Esophagus muscularis mucosa (tissue), 4 donors: ENCODE measurements at regions not wholly inside any gene's neighbourhood (a gene's known extent, or its start where the extent isn't known, plus 50 kb on each side); places are given as distances from the start of the nearest gene placed in this dataset.

Source experiments
- DNase-seq: peaks from one replicate; pipeline ENCODE4 v3.0.0-alpha.2; 2017; ENCODE audit errors: extremely low spot score
- H3K27ac ChIP-seq, 4 donors: fragments of 200-600 bp; sonication (generic); replicated peaks in 1 of 4; 1 replicate in 3 of 4; 2 replicates in 1 of 4; pipeline ENCODE4 v1.5.1; 2016 to 2019; ENCODE audit warnings: mild to moderate bottlenecking in 1 of 4
- H3K27me3 ChIP-seq, 4 donors: fragments of 200-600 bp; sonication (generic); one replicate each; pipeline versions ENCODE4 v1.5.1 to v1.6.0; 2016 to 2019
- H3K36me3 ChIP-seq, 4 donors: fragments of 200-600 bp; sonication (generic); one replicate each; pipeline ENCODE4 v1.5.1; 2016 to 2019
- H3K4me1 ChIP-seq, 4 donors: fragments of 200-600 bp; sonication (generic); one replicate each; pipeline ENCODE4 v1.5.1; 2016 to 2019
- H3K4me3 ChIP-seq, 4 donors: fragments of 200-600 bp; sonication (generic); 1 replicate in 2 of 4; 2 replicates in 2 of 4; pipeline ENCODE4 v1.5.1; 2016 to 2019; ENCODE audit warnings: mild to moderate bottlenecking in 4 of 4, moderate library complexity in 1 of 4
- H3K9me3 ChIP-seq, 4 donors: fragments of 200-600 bp; sonication (generic); 1 replicate in 3 of 4; 2 replicates in 1 of 4; pipeline ENCODE4 v1.5.1; 2016 to 2019
- CTCF ChIP-seq, 3 experiments: fragments of 200-600 bp in 2 of 3; fragments of 450-650 bp in 1 of 3; sonication (generic) in 2 of 3; IDR thresholded peaks; one replicate each; pipeline ENCODE4 v1.5.1; 2017 to 2019; ENCODE audit warnings: antibody characterized with exemption in 3 of 3, mild to moderate bottlenecking in 2 of 3, moderate library complexity in 1 of 3
- EP300 ChIP-seq: sonication (generic); formaldehyde crosslinking; IDR thresholded peaks from one replicate; pipeline ENCODE4 v1.6.1; 2017; ENCODE audit warnings: antibody characterized with exemption
- POLR2A ChIP-seq: fragments of 450-650 bp; IDR thresholded peaks from one replicate; pipeline ENCODE4 v1.6.1; 2017; ENCODE audit warnings: antibody characterized with exemption, moderate library complexity, mild to moderate bottlenecking, low read depth
- POLR2AphosphoS5 ChIP-seq, 2 donors: sonication (generic); formaldehyde crosslinking; IDR thresholded peaks; one replicate each; pipeline ENCODE4 v1.6.1; 2017; ENCODE audit warnings: antibody characterized with exemption in 2 of 2
- WGBS: methylation state at CpG from one replicate; pipeline ENCODE4 v1.1.5; 2018; 5-methylcytosine and 5-hydroxymethylcytosine counted together
- intact Hi-C: fragments of 100-400 bp; cut with DNase I; formaldehyde crosslinking; loops from one replicate; pipeline ENCODE4 v1.15.1; 2023

- 66% methylated on average over 4 of the region's 4 CpGs for WGBS
- H3K36me3 ChIP-seq, result no peaks in the 10 kb centered on the region
- H3K4me3 ChIP-seq, result no peak overlapping the region
- TF ChIP-seq POLR2AphosphoS5 (IDR thresholded peaks at IDR 0.05) (no peak), CTCF (IDR thresholded peaks at IDR 0.05) (no peak), EP300 (no peak), POLR2A (no peak)
- no peak for DNase-seq
- no peaks in the 10 kb centered on the region for H3K27me3 ChIP-seq
- H3K4me1 ChIP-seq, result no peaks in the 10 kb centered on the region
- H3K27ac ChIP-seq, result no peak overlapping the region
- H3K9me3 ChIP-seq, result no peaks in the 10 kb centered on the region
- intact Hi-C loops, result no loop called here
These were observed 1591.4 kb downstream of the REEP3 start for GRCh38 chr10:65112573-65112972.

- H3K36me3 ChIP-seq, result no peaks in the 10 kb centered on the region
- H3K27me3 ChIP-seq, result no peaks in the 10 kb centered on the region
- WGBS, result 71% methylated on average over 1 of the region's 1 CpG
- H3K27ac ChIP-seq, result no peak overlapping the region
- no peaks in the 10 kb centered on the region for H3K4me1 ChIP-seq
- no peaks in the 10 kb centered on the region for H3K9me3 ChIP-seq
- H3K4me3 ChIP-seq, result no peak overlapping the region
- intact Hi-C loops, result no loop called here
- DNase-seq, result no peak
- TF ChIP-seq POLR2A (no peak), POLR2AphosphoS5 (IDR thresholded peaks at IDR 0.05) (no peak), EP300 (no peak), CTCF (IDR thresholded peaks at IDR 0.05) (no peak)
These were observed 1601.9 kb downstream of the REEP3 start for GRCh38 chr10:65123120-65123519.

GRCh38 chr10:65125212-65125611, 1604.0 kb downstream of the REEP3 start:
- DNase-seq, result no peak
- Histone ChIP-seq H3K4me1 (no peaks in the 10 kb centered on the region), H3K36me3 (no peaks in the 10 kb centered on the region), H3K4me3 (no peak overlapping the region), H3K9me3 (no peaks in the 10 kb centered on the region), H3K27me3 (no peaks in the 10 kb centered on the region), H3K27ac (no peak overlapping the region)
- intact Hi-C loops, result no loop called here
- WGBS, result 72% methylated on average over 2 of the region's 2 CpGs
- no peak for TF ChIP-seq EP300
- TF ChIP-seq POLR2A, result no peak
- TF ChIP-seq POLR2AphosphoS5 (IDR thresholded peaks at IDR 0.05), result no peak
- no peak for TF ChIP-seq CTCF (IDR thresholded peaks at IDR 0.05)

GRCh38 chr10:65126288-65126687, 1605.1 kb downstream of the REEP3 start:
- WGBS, result 94% methylated on average over 1 of the region's 1 CpG
- intact Hi-C loops, result no loop called here
- Histone ChIP-seq H3K36me3 (no peaks in the 10 kb centered on the region), H3K4me1 (no peaks in the 10 kb centered on the region), H3K27me3 (no peaks in the 10 kb centered on the region), H3K9me3 (no peaks in the 10 kb centered on the region), H3K27ac (no peak overlapping the region), H3K4me3 (no peak overlapping the region)
- no peak for TF ChIP-seq EP300
- no peak for TF ChIP-seq POLR2AphosphoS5 (IDR thresholded peaks at IDR 0.05)
- no peak for TF ChIP-seq CTCF (IDR thresholded peaks at IDR 0.05)
- no peak for TF ChIP-seq POLR2A
- DNase-seq, result no peak

- H3K27ac ChIP-seq, result no peak overlapping the region
- H3K4me3 ChIP-seq, result no peak overlapping the region
- no peaks in the 10 kb centered on the region for H3K9me3 ChIP-seq
- H3K4me1 ChIP-seq, result no peaks in the 10 kb centered on the region
- no peak for TF ChIP-seq CTCF (IDR thresholded peaks at IDR 0.05)
- TF ChIP-seq EP300, result no peak
- no peak for TF ChIP-seq POLR2AphosphoS5 (IDR thresholded peaks at IDR 0.05)
- TF ChIP-seq POLR2A, result no peak
- WGBS, result 76% methylated on average over 2 of the region's 2 CpGs
- H3K27me3 ChIP-seq, result no peaks in the 10 kb centered on the region
- intact Hi-C loops, result no loop called here
- DNase-seq, result no peak
- H3K36me3 ChIP-seq, result no peaks in the 10 kb centered on the region
These were observed 1607.1 kb downstream of the REEP3 start for GRCh38 chr10:65128277-65128676.
